ENCODE measurements at regions not wholly inside any gene's neighbourhood (a gene's known extent, or its start where the extent isn't known, plus 50 kb on each side); places are given as distances from the start of the nearest gene placed in this dataset.

- Histone ChIP-seq H3K4ac (ENCODE audit: low read depth, low read length) (no peak overlapping the region), H3K23ac (ENCODE audit: low read depth, low read length) (no peak overlapping the region), H3K4me1 (ENCODE audit: control insufficient read depth, insufficient read depth, low read length) (no peaks in the 10 kb centered on the region), H3K14ac (replicated peaks; ENCODE audit: low read depth, low read length) (no peak overlapping the region), H3K27me3 (ENCODE audit: control insufficient read depth, insufficient read depth, low read length) (no peaks in the 10 kb centered on the region), H3K9ac (ENCODE audit: low read depth, low read length) (no peak overlapping the region), H4K5ac (ENCODE audit: low read depth, low read length) (no peak overlapping the region), H3K9me1 (ENCODE audit: insufficient read depth, low read length) (no peaks in the 10 kb centered on the region), H2AK5ac (ENCODE audit: low read depth, low read length) (no peak overlapping the region), H3K18ac (ENCODE audit: low read depth, low read length) (no peak overlapping the region), H2BK15ac (ENCODE audit: low read depth, low read length) (no peak overlapping the region), H2AK9ac (replicated peaks; ENCODE audit: low read depth, low read length, poor library complexity) (no peak overlapping the region), H4K8ac (ENCODE audit: low read depth in 2 of 2, low read length in 2 of 2) (no peak overlapping the region), H4K91ac (ENCODE audit: insufficient read depth, low read depth, low read length) (no peak overlapping the region), H2BK5ac (ENCODE audit: low read depth, low read length, poor library complexity, severe bottlenecking) (no peak overlapping the region), H4K20me1 (ENCODE audit: insufficient read depth, low read length) (no peaks in the 10 kb centered on the region), H3K27ac (ENCODE audit: insufficient read depth, low read length) (no peak overlapping the region), H2AFZ (replicated peaks; ENCODE audit: low read length, poor library complexity) (no peak overlapping the region), H3K4me3 (ENCODE audit: insufficient read depth, low read depth, low read length) (no peak overlapping the region), H3K4me2 (ENCODE audit: low read depth, low read length) (no peak overlapping the region), H3K79me1 (ENCODE audit: low read depth in 1 of 2, low read length in 2 of 2) (no peaks in the 10 kb centered on the region), H2BK120ac (ENCODE audit: low read depth, low read length) (no peak overlapping the region), H3K9me3 (ENCODE audit: control insufficient read depth, insufficient read depth, low read length) (no peaks in the 10 kb centered on the region), H3K56ac (ENCODE audit: extremely low read depth, insufficient read depth, low read length) (no peak overlapping the region), H2BK20ac (ENCODE audit: low read depth, low read length) (no peak overlapping the region), H3K36me3 (ENCODE audit: control insufficient read depth, insufficient read depth, low read length) (no peaks in the 10 kb centered on the region)
- POLR2A ChIA-PET (ENCODE audit: unreplicated experiment) = no interaction called here
- CTCF ChIA-PET = no interaction called here
- in situ Hi-C loops (cut with MboI; ENCODE audit: low sequenced_read_pairs) (no loop called here), intact Hi-C loops (cut with micrococcal nuclease) (no loop called here), dilution Hi-C loops (cut with HindIII; ENCODE audit: low sequenced_read_pairs, unreplicated experiment) (no loop called here)
- BruUV-seq (replicated peaks) = no TSS peak
- DNase-seq (no peak), ATAC-seq (ENCODE audit: low read depth) (no peak)
- TF ChIP-seq CEBPB (IDR thresholded peaks at IDR 0.05; ENCODE audit: low read depth, low read length) (no peak), USF2 (IDR thresholded peaks at IDR 0.05; ENCODE audit: low read depth, low read length) (no peak), RFX5 (IDR thresholded peaks at IDR 0.05; ENCODE audit: low read depth, low read length) (no peak), NFE2L2 (IDR thresholded peaks at IDR 0.05; ENCODE audit: low read depth, low read length) (no peak), POLR2A (IDR thresholded peaks at IDR 0.05; ENCODE audit: low read depth, low read length) (no peak)
- no CpG with 5 or more reads among the region's 2 CpGs for WGBS, 2 experiments (ENCODE audit: extremely low coverage in 2 of 2, insufficient read length in 1 of 2)
Measured at GRCh38 chr12:13417516-13417915, 221.0 kb downstream of the EMP1 start.

Data from IMR-90 (cell line).